HG02759 (cell line): ENCODE measurements at regions not wholly inside any gene's neighbourhood (a gene's known extent, or its start where the extent isn't known, plus 50 kb on each side); places are given as distances from the start of the nearest gene placed in this dataset.
"Not testable (repeated sequence)": the region's sequence is repeated elsewhere in the genome, so short reads cannot be mapped to it uniquely, and the experiment has no call there.

ENCODE experiments used
- ATAC-seq: cut with Tn5 transposase; IDR thresholded peaks from one replicate; pipeline ENCODE4 v1.9.1; 2021; ENCODE audit warnings: mild to moderate bottlenecking, moderate library complexity; ENCODE audit not compliant: unreplicated experiment

DNA sequence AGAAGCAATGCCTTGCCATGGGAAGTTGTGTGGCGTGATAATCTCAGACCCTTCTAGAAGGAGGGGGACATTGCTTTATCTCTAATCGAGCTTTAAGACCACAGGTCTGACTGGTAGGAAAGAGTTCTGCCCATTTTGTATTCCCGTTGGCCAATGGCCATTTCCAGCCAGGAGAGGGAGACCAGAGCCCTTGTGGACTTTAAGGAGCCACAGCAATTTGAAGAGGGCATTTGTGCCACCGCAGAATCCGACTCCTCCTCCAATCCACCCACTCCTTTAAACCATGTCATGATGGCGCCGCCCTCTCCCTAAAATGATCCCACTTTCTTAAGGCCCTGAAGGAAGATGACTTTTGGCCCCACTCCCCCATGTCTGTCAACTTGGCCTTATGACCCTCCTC lies 560.5 kb upstream of the ADAMTS16 start:
- no peak for ATAC-seq

DNA sequence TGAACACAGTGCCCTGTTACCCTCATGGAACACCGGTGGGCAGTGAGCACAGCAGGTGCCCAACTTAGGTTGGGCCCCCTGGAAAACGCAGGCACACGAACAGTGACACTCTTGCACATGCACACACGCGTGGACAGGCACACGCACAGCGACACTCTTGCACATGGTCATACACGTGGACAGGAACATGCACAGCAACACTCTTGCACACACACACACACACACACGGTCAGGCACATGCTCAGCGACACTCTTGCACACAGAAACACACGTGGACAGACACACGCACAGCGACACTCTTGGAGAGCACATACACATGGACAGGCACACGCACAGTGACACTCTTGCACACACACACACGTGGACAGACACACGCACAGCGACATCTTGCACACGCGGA lies 559.4 kb upstream of the ADAMTS16 start:
- ATAC-seq: no peak

DNA sequence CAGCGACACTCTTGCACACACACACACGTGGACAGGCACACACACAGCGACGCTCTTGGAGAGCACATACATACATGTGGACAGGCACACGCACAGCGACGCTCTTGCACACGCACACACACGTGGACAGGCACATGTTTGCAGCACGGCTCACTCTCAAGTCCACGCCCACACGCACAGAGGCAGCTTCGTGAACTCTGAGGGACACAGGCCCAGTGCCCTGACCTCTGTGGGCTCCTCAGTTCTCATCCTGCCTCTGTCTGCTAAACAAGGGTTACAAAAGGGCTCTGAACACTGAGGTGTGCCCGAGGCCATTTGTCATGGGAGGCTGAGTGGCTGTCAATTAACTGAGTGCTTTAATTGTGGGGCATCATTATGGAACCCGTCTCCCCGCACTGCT lies 558.8 kb upstream of the ADAMTS16 start:
- no peak for ATAC-seq

DNA sequence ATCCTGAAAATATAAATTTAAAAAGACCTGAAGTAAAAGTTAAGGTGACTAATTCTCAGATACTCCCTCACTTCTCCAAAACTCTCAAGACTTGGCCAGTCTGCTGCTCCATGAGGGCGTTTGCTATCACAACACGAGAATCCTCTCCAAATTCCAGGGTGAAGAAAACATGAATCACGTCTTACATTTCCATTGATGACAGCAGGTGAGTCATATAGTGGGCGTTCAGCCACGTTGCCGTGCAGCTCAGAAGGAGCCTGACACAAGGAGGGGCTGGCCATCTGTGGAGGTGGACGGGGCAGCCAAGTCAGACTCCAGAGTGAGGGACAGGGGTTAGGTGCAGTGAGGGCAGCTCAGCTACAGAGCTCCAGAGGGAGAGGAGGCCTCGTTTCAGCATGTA lies 555.1 kb upstream of the ADAMTS16 start:
- ATAC-seq: no peak

DNA sequence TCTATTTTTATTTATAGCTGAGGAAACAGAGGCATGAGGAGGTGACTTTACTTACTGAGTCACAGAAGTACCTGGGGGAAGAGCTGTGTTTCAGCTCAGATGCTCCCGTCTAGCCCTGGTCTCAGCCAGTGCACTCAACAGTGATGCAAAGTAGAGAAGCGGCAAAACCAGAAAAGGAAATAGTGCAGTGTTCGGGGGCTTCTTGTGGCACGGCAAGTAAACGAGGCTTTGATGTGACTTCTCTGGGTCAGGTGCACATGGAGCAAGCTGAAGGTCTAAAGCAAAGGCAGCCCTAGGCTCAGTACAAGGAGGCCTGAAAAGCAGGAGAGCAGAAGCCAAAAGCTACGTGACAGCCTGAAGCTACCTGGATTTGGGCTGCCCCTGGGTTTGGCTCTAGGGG lies 526.7 kb upstream of the ADAMTS16 start:
- no peak for ATAC-seq

DNA sequence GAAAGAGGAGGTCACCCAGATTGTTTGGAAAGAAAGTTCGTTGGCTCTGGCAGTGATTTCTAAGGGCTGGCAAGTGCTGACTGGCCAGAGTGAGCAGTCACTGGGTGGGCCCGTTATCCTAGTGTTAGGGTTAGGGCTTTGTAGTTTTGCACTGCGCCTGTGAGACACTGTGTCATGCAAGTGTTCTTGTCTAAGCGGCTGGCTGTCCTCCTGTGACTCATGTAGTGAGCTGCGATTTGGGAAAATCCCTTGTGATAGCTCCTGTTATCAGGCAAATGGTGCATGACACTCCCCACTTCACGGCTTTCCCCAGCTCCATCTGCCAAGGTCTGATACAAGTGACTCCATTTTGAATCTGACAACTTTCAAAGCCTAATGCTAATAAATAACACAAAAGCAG lies 526.0 kb upstream of the ADAMTS16 start:
- no peak for ATAC-seq

DNA sequence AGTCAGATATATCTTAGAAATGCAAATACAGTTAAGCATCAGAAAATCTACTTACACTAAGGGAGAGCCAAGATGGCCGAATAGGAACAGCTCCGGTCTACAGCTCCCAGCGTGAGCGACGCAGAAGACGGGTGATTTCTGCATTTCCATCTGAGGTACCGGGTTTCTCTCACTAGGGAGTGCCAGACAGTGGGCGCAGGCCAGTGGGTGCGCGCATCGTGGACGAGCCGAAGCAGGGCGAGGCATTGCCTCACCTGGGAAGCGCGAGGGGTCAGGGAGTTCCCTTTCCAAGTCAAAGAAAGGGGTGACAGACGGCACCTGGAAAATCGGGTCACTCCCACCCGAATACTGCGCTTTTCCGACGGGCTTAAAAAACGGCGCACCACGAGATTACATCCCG lies 524.8 kb upstream of the ADAMTS16 start:
- ATAC-seq: not testable (repeated sequence)

DNA sequence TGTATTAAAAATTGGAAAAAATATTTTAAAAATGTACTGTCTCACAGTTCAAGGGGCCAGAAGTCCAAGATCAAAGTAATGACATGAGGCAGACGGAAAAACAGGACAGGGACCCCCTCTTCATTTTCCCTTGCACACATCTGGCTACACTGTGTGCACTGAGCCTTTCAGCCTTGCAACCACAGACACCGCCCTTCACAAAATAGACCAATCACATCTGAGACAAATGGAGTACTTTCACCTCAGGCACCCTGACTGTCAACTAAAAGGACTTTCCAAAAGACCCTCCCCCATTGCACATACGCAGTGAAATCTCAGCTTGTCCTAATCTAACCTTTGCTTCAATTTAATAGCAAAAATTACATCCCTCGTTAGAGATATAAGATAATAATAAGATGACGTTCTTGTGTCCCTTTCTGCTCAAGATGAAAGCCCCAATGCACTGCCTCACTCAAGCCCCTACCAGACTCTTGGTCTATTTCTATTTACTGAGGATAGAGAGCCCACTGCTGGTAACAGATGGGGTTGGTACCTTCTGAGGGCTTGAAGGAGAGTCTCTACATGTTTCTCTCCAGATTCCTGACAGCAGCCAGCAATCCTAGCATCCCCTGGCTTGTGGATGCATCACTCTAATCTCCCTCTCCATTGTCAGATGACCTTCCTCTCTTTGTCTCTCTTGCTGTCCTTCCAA lies 514.8 kb upstream of the ADAMTS16 start:
- no peak for ATAC-seq

DNA sequence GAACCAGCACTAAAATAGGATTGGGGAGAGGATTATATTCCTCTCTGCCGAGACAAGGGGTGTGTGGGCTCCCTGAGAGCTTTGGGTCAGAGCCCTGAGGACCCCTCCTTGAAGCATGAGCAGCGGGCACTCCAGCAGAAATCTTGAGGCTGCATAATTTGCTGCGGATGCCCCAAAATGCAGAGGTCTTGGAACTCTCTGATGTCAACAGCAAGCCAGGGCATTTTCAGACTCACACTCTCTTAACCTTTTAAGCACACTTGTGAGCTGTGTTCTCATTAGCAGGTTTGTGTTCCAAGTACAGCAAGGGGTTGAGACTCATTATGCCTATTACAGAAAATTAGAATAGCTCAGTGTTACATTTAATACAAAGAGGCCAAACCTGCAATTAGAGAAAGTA lies 513.0 kb upstream of the ADAMTS16 start:
- ATAC-seq: no peak

DNA sequence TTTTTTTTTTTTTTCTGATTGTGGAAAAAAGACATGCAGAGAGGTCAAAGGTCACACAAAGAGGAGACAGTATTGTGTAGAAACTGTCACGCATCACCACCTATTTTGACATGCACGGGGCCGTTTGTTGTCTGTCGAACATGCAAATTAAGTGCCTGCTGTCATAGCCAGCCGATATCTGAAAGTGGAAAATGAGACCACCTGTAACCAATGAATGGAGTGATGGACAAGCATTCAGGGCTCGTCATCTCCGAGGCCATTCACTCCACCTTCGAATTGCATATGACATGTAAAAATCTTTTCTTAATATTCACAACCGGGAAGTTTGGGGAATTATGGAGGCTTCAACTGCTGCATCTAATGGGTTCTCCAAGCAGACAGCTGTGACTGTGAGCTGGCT lies 512.2 kb upstream of the ADAMTS16 start:
- no peak for ATAC-seq

DNA sequence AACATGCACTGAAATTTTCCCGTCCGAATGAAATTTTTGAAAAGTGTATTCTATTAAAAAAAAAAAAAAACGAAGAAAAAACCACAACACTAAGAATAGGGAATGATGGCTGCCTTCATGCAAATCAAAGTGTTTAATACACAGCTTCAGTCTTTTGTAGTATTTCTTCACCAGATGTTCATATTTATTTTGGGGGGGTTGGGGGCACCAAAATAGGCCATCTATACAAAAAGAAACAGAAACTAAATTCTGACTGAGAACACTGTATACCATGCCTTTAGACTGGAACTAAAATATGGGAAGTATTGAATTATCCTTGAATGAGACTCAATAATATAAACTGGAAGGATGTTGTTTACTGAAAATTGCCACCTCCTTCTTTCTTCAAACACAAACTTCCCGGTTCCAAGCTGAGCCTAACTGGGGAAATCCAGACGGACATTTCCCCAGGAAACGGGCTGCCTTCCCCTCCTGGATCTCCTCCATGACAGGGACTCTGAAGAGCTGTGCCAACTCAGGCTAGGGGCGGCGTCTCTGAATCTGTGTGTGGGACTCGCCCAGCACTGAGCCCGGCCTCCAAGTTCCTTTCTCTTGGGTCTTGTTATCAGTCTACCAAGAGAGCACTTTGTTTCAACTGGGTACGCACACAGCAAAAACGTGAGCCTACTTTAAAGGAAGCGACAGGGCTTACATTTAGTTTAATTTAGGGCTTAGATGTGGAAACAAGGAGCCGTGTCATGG lies 511.3 kb upstream of the ADAMTS16 start:
- ATAC-seq: no peak

DNA sequence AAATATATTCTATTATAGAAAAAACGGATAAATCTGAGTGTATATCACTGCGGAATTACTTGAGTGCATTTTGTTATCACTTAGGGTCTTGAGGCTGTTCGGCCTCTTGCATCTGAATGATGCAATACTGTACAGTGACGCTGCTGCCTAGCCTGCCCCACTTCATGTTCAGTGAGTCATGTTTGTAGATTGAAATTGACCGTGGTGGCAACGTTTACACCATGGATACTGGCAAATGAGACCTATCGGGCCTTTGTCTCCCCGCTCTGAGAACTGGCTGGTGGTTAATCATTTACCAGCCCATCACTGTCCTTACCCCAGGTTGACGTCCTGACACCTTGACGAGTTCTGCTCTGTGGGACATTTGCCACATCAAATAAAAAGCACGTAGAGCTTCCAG lies 510.1 kb upstream of the ADAMTS16 start:
- no peak for ATAC-seq

DNA sequence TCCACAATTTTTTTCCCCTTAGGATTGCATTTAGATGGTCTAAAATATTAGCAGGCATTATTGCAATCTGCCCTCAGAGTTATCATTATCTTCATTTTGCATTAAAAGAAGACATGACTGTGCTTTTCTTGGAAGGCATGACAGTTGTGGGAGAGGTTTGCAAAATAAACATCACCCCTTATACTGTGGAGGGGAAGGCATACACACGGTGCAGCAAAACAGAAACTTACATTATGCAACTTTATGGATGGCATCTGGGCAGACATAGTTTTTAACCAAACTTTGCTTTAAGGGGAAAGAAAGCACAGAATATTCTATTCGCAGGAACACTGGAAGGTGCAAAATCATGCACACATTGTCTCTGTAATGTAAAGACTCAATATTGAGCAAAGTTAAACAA lies 505.8 kb upstream of the ADAMTS16 start:
- ATAC-seq: no peak

DNA sequence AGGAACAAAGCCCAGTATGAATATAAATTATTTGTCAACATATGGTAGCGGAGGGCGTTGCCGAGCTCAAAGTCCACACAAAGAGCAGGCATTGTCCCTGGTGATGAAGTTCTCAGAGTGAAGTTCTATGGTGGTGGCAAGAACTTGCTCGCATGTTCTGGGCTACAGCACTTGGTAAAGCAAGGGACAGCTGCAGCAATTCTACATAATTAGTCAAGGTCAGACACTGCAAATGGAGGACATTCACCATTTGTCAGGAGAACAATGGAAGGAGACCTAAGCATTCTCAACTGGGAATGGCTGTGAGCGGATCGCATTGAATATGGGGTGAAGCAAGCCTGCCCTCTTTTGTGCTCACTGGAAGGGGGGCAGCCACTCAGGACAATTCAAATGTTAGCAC lies 503.8 kb upstream of the ADAMTS16 start:
- ATAC-seq: no peak

DNA sequence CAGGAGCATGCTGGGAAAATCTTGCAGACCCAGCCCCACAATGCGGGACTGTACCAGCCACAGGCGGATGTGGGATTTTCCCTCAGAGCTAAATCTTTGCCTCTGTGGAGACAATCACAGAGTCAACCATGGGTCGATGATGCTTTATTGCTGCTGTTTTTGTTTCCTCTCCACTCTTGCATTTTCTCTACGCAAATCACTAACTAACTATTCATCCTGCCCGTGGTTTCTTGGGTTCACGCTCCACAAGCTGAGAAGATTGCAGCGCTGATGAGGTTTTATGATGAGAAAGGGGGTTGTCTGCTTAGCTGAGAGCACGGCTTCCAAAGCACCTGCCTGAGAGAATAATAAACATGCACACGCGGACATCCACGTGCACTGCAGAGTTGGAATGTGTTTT lies 500.2 kb upstream of the ADAMTS16 start:
- ATAC-seq: no peak

DNA sequence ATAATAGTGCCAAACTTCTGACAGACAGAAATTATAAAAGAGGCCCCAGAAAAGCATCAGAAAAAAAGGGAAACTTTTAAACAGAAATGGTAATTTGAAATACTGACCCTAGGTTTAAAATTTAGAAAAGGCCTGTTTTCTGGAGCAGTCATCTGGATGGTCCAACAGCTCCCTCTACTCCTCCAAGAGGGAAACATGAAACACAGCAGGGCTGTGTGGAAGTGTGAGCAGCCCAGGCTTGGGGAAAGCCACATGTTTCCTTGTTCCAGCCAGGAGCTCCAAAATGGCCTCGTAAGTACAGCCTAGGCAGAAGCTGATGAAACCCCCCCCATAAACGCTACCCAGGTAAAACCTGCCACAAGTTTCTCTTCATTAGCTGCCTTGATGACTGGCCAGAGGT lies 499.3 kb upstream of the ADAMTS16 start:
- no peak for ATAC-seq

DNA sequence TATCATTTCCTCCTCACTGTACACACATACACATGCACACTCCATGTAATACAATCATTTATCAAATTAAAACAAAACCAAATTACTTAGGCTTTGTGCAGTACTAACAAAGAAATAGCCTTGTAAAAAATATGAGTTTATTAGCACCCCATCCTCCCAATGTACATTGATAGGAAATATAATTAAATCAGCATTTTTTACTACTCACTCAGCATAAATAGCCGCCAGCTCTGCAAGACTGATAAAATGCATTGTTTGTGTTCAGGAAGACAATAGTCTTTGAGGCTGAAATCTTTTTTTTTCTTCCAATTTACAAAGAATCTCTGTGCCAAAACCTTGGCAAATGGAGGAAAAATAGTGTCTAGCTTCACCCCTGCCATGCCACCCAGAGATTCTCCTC lies 497.6 kb upstream of the ADAMTS16 start:
- no peak for ATAC-seq

DNA sequence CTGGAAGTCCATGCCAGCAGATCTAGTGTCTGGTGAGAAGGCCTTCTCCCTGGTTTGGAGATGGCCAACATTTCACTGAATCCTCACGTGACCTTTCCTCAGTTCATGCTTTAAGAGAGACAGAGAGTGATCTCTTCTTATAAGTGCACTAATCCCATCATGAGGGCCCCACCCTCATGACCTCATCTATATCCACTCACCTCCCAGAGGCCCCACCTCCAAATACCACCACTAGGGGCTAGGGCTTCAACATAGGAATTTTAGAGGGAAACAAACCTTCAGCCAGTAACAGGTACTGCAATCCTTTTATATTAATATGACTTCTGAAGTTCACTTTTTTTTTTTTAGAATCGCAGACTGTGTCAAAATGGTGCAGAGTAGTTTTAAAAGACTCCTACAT lies 496.9 kb upstream of the ADAMTS16 start:
- no peak for ATAC-seq

DNA sequence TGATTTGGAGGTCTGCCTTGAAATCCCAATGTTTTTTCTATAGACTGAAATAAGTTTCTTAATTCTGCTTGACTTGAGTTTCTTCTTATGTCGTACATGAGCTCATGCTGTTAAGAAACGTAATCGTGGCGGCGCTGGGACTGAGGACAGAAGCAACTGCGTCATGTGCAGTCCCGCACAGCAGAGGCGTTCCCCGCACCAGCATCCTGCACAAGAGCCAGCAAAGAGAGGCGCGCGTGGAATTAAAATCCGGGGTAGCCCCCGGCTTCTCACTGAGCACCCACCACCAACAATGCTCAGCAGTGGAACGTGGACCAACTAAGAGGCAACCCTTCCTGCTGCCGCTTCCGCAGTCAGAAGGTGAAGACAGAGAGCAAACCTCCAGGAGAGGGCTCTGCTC lies 496.2 kb upstream of the ADAMTS16 start:
- no peak for ATAC-seq

DNA sequence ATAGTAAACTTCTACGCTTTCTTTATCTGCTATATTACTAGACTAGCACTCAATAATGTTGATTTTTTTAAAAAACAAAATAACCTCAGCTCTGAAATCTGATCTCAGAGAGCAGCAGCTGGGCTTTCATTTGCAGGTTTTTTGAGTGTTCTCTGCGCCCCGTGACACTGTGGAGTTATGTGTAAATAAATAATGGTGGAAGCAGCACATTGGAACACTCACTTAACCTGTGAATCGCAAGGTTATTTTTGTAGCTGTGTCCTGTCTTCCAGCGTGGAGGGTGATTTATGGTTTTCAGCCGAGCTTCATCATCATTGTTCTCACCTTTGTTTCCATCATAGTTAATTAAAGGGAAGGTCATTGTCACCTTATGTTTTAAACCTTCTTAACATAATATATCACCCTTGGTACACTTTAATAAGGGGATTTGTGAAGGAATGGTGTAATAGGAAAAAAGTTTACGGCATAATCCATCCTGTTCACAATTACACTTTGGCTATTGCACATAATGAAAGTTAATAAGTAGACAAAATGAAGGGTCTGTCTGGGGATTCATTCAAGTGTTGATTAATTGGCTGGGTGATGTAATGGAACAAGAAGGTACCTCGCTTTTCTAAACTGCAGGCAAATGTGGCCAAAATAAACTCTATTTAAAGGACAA lies 493.3 kb upstream of the ADAMTS16 start:
- no peak for ATAC-seq

DNA sequence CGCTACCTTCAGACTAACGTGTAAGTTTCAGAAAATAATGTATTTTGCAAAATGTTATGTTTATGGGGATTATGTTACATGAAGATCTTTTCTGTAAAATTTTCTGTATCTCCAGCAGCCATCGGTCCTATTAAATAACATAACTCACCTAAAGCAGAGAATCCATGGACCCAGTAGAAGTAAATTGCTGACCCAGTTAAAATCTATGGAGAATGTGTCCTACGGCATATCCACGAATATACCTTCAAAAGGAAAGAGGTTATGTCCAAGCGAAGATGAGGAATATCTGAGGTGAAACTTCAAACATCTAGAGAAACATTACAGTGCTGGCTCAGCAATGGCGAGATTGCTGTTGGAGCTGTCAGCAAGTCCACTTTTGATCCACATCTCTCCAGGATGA lies 492.2 kb upstream of the ADAMTS16 start:
- ATAC-seq: no peak

DNA sequence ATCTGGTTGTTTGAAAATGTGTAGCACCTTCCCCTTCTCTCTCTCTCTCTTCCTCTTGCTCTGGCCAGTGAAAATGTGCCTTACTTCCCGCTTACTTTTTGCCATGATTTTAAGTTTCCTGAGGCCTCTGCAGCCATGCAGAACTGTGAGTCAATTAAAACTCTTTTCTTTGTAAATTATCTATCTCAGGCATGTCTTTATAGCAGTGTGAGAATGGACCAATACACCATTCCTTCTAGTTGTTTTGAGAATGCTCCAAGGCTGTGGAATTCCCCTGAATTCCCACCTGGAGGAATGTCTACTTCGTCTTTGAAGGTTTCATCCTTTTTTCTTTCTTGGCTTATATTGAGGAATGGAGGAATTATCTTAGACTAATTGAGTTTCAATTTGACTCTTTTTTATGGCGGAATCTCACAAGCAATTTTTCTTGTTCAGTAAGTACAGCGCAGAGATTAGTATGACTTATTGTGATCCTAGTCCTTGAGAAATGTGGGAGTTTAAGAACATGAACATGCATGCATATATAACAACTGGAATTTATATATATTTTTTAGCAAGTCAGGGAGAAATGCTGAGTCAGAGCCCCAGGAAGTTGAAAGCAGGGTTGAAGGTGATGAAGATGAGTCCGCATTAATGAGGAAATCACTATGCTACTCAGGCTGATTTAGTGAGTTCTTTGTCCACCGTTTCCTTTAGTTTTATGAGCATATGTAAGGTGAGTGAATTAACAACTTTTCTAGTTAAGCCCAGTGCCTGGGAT lies 488.1 kb upstream of the ADAMTS16 start:
- no peak for ATAC-seq
